GM19035 (cell line): ENCODE measurements at regions not wholly inside any gene's neighbourhood (a gene's known extent, or its start where the extent isn't known, plus 50 kb on each side); places are given as distances from the start of the nearest gene placed in this dataset.
"Not testable (repeated sequence)": the region's sequence is repeated elsewhere in the genome, so short reads cannot be mapped to it uniquely, and the experiment has no call there.

Experiments
- ATAC-seq: cut with Tn5 transposase; IDR thresholded peaks from one replicate; pipeline ENCODE4 v1.9.1; 2021; ENCODE audit not compliant: unreplicated experiment

DNA sequence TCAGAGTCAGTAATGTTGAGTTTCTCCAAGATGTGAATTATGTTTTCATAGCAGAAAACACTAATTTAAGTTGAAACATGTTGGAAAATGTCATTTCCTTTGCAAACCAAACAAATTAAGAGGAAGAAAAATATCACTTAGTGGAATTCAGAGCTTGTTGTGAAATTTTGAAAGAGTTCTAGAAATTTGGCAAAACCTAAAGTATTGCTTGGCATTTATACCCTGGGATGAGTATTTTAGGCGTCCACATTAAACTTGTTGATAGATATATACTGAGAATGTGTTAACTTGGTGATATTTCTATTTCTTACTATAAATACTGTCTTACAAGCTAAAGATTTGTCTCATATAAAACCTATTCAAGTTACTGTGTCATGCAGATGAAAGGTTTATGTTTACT is 335.2 kb downstream of the NSUN3 start:
- no peak for ATAC-seq

DNA sequence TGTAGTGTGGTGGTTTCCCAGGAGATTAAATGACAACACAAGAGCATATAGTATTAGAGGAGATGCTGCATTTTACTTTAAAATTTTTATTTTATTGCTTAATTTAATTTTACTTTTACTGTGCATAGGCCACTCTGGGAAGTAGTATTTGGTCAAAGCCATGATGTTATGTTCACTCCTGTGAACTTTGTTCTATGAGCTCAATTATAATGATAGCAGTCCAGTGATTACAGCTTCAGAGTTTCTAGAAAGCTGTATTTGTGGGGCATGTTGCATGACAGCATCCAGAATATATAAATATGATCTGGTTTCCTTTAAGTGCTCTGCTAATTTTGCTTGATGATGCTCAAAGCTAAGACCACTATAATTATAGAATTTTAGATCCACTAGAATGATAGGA is 338.6 kb downstream of the NSUN3 start:
- no peak for ATAC-seq

DNA sequence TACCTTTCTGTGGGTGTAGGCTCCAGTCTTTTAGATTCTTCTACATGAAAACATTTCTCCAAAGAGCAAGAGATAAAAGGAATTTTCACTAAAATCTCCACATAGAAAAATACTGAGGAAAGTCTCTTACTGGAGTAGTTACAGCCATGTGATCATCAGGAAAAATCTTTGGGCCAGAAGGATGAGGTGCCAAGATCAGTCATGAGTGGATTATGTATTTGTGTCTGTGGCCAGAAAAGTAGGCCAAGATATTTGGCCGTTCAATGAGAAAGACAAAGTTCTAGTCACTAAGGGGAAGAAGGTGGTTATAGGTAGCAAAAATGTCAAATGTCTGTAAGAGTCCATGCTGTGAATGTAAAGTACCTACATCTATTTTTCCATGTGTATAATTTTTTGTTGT is 339.3 kb downstream of the NSUN3 start:
- no peak for ATAC-seq

DNA sequence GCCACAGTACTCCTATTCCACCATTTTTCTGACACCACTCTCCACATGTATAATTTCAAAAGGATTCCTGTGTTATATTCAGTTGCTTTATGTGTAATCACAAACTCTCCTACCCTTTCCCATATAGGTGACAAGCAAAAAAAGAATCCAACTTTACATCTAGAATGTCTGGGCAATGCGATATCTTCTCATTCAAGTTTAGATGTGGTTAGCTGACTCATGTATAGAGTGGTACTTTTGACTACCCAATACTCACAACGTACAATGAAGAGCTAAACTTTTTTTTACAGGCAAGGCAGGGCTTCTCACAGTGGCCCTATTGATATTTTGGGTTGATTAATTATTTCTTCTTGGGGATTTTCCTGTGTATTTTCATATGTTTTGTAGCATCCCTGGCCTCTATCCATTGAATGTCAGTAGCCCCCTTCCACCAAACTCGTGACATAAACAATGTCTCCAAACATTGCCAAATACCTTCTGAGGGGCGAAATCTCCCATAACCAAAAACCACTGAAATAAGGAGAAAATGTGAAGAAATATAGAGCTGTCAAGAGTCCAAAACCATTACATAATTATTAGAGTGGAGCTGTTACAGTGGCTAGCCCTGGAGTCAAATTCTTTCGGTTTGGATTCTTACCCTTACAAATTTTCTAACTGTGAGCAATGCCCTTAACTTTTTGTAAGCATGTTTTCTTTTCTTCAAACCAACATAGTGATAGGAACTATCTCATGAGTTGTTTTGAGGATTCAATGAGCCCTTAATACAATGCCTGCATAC is 342.6 kb downstream of the NSUN3 start:
- ATAC-seq, result peak; percentile 50

DNA sequence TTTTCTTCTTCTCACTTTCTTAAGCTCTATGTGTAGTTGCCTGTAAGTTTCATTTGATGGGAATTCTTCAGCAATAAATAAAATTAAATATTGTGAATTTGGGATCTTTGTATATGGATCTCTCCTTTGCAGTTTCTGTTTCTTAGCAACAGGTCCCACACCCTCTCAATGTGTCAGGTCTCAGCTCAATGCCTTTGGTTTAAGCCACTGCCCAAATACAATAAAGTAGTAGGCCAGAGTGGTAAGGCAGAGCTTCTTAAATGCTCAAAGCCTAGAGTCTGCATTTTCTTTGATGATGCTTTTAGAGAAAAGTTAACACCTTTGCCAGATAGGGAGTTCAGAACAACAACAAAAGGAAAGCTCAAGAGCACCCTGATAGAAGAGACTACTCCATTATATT is 343.7 kb downstream of the NSUN3 start:
- ATAC-seq, result no peak

DNA sequence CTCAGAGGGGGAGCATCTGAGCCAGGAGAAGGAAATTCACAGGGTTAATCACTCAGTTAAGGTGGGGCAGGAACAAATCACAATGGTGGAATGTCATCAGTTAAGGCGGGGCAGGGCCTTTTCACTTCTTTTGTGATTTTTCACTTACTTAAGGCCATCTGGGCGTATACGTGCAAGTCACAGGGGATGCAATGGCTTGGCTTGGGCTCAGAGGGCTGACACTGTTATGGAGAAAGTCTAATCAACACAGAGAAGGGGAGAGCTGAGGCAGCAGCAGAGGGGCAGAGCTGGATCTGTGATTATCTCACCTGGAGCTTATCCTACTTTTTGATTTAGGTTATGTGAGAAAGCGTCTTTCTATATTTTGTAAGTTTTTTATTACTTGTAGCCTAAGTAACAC is 350.1 kb downstream of the NSUN3 start:
- not testable (repeated sequence) for ATAC-seq

DNA sequence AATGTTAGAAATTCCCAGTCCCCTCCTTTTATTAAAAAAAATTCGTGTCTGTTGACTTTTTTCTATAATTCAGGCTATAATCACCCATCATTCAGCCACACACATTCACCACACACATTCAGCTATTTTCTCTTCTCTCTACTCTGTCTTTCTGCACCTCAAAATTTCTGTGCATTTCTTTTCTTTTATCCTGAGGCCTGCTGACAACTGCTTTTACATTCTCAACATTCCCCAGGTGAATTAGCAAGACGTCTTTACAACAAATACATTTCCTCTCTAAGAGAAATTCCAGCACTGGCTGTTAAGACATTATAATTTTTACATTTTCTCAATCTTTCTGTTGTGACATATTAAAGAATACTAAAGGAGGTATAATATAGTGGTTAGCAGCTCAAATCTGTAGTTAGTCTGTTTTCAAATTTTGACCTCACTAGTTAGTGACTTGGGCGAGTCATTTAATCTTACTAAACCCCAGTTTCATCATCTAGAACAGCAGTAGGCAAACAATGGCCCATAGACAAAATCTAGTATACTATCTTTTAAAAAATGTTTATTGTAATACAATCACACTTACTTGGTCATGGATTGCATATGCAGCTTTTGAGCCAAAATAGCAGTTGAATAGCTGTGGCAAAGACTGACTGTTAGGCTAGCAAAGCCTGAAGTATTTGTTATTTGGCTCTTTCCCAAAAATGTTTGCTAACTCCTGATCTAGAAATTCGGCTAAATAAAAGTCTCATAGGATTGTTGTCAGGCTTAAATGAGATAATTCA is 350.7 kb downstream of the NSUN3 start:
- no peak for ATAC-seq

DNA sequence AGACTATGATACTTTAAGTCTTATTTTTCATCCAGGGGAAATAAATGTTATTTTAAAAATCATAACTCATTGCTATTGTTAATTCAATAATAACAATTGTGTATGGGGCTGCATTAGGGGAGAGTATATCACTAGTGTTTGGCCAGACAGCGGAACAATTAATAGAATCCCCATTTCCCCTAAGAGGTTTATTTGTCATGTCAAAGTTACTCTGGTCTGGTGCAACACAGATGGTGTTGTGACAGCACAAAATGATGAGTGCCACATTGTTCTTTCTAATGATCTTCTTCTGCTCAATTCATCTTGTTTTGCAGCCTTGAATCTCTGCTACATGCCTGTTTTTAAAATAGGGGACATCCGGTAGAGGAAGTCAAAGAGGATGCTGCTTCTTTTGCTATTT is 351.6 kb downstream of the NSUN3 start:
- ATAC-seq, result no peak

DNA sequence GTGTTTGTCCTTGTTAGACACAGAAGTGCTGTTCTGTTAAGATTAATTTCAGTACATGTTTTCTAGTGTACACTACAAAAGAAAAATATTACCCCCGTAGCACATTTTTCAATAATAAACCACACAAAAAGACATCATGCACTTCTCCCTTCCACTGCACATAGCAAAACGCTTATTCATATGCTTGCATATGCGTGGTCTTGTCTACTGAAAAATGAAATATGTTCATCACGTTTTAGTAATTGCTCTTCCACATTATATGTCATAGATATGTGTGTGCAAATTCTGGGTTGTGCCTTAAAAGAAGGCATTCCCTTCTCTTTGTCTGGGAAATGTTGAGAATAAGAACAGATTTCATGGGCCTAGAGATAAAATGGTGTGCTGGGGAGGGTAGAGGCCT is 353.9 kb downstream of the NSUN3 start:
- ATAC-seq, result no peak

DNA sequence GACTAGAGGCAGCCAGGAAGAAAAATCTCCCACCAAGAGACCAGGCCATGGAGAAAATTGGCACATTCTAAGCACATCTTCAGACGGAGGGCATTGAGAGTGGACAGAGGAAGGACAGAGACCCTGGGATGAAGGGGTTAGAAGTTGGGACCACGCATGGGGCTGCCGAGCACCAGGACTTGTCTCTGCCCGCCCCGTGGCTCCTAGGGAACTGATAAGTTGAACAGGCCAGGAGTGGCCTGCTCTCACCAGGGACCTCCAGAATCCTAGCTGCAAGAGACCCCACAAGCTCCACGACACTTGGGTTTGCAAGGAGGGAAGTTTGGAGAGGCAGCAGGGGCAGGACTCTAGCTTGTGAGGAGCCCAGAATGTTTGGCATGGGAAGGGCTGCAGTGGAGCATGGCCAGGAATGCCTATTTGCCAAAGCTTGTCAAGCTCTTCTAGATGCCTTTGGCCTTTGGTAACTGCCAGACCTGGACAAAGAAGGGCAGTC is 355.1 kb downstream of the NSUN3 start:
- no peak for ATAC-seq

DNA sequence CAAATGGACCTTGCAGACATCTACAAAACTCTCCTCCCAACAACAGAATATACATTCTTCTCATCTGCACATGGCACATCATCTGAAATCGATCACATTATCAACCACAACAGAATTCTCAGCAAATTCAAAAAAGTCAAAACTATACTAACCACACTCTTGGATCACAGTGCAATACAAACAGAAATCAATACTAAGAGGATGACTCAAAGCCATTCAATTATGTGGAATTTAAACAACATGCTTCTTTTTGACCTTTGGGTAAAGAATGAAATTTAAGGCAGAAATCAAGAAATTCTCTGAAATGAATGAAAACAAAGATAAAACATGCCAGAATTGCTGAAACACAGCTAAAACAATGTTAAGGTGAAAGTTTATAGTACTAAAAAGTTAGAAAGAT is 358.1 kb downstream of the NSUN3 start:
- ATAC-seq, result no peak

DNA sequence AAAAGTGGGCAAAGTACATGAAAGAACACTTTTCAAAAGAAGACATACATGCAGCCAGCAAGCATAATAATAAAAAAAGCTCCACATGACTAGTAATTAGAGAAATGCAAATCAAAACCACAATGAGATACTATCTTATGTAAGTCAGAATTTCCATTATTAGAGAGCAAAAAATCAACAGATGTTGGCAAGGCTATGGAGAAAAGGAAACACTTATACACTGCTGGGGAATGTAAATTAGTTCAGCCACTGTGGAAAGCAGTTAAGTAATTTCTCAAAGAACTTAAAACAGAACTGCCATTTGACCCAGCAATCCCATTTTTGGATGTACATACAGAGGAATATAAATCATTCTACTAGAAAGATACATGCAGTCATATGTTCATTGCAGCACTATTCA is 360.7 kb downstream of the NSUN3 start:
- no peak for ATAC-seq

DNA sequence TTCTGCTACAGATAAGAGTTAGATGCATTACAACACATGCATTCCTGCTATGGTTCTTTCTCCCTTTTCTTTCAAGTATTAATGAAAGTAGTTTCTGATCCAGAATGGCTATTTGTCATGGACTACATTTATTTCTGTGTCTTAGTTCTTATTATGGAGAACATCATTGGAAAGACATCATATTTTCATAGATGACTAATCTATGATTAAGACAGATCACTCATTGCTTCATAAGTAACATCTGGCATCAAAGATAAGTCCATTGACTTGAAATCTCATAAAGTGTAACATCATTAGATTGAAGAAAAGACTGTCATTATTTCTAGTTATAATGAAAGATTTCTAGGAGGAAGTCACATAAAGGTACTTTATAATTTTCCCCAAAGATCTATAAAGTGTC is 366.7 kb downstream of the NSUN3 start:
- ATAC-seq, result no peak

DNA sequence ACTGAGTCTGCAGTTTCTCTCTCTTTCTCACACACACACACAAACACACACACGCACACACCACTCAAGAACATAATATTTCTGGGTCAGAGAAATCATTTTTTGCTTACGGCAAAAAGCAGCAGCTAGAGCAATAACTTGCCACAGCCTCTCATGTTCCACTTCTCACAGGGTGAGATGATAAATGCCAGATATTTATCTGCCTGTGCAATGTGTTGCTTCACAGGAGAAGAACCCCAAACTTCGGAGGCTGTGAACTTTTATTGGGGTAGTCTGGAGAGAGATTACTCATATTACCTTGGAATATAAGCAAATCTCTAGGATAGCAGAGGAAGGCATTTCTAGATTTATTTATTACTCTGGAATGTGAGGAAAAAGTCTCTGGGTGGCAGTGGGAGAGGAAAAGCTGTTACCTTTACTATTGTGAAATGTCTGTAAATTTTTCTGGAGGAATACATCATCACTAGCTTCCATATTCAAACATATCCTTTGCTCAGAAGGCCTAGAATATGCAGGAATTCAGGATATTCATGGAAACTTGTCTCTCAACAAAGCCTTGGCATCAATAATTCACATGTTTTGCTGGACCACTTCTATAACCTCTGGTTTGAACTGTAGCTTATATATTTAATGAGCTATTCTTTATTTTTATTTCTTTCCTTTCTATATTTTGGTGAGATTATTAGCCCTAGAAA is 369.2 kb downstream of the NSUN3 start:
- no peak for ATAC-seq

DNA sequence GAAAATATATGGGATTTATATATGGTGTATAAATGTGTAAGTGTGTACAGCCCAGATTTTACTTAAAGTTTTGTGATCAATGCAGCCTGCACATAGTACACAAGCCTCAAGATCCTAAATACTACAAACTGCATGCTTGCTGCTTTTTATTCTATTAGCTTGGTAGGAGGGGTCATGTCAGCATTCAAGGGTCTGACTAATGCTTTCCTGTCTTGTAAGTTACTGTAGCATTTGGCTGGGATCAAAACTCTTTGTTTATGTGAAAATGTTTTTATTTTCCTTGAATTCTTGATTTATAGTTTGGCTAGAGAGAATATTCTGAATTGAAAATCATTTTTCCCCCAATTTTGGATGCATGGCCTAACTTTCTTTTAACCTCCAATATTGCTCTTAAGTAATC is 370.9 kb downstream of the NSUN3 start:
- ATAC-seq, result no peak

DNA sequence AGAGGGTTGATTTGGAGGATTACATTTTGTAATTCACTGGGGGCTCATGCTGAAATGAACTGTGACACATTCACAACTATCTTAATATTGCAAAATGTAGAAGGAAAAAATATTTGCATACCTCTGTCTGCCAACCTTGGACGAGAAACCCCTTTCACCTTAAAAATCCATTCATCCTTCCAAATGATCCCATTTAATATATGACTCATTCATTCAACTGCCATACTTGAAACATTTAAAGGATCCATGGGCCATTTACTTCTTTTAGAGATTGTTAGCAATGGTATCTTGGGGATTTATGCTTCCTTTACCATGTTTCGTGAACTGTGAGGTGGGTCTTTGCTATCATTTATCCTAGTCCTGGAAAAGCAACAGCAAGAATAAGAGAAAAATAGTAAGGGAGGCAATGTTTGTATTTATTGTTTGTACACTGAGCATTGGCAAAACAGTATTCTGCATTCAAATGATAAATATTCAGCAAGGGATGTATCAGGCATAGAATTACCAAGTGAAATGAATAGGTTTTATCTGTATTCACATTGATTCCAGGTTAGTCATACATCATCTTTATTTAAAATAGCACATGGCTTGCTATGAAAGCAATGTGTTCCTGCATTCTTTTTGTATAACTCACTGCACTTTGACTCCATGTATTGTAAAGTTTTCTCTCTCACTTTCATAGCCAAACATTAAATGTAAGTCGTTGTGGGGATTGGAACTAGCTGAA is 378.1 kb downstream of the NSUN3 start:
- no peak for ATAC-seq

DNA sequence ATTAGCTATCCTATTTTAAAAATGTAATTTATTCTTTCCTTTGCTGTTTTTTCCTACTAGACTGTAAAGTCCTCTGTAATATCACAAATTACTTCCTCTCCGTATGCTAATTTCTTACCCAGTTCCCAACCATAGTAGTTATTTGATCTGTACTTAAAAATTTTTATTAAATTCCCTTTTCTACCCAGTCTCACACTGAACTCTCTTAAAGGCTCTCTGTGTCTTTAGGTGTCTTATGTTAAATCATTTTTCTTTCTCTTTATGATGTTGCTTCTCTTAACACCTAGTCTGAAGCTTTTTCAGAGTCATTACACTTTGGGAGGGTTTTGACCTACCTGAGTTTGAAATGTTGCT is 378.6 kb downstream of the NSUN3 start:
- ATAC-seq, result no peak

DNA sequence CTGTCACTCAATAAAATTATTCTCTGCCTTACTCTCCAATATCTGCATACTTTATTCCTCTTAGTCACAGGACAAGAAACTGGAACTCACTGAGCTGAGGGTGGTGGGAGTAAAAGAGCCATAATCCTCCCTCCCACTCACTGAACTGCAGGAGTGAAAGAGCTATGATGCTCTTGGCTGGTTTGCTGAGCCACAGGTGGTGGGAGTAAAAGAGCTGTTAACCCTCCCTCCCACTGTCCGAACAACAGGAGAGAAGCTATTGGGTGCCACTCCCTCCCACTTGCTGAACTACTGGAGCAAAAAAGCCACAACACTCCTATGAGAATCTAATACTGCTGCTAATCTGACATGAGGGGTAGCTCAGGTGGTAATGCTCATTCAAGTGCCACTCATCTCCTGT is 391.0 kb downstream of the NSUN3 start:
- ATAC-seq, result no peak

DNA sequence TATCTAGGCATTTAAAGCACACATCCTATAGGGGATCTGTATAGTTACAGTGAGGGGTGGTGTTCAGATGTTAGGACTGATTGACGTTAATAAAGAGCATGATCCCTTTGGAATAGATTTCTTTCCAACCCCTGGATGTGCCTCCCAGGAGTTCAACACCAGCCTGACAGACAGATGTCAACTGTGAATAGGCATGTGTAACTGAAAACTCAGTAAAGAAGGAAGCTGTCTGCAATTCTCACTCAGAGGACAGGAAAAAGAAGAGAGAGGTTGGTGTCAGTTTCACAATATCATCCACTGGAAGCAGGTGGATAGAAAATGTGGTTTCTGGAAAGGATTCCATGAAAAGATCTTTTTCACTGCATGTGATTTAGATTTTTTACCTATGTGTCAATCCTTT is 396.3 kb downstream of the NSUN3 start:
- ATAC-seq, result no peak

DNA sequence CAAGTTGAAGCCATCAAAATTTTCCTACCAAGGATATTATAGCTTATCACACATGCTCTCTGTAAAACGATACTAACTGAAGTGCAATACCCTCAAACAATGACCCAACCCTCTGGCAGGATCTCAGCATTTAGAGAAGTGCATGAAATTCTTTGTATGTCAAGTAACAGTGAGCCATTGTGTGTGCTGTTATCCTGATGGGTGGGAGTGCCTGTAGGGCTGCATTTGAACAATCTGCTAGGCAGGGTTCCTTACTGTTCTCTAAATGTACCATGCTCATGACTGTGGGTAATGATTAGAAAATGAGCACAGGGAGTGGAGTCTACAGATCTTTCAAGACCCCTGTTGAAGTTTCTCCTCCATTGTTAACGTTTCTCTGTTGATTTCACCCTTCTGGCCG is 398.1 kb downstream of the NSUN3 start:
- ATAC-seq, result no peak

DNA sequence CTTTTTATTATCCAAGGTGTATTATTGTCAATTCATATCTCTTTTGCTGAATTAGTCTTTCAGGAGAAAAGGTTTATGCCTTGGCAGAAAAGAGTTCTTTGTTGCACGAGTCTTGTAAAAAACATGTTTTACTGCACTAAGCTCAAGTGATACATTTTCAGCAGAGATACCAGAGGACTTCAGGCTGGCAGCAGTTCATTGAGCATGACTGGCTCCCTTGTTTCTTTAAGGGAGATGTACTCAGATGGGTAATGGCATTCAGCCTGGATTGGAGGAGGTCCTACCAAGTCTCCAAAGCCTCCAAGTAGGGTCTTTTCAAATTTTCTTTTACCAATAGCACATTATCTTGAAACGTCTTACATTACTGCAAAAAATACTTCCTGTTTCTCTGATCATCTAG is 400.1 kb downstream of the NSUN3 start:
- no peak for ATAC-seq
